K562 (cell line): ENCODE measurements at regions not wholly inside any gene's neighbourhood (a gene's known extent, or its start where the extent isn't known, plus 50 kb on each side); places are given as distances from the start of the nearest gene placed in this dataset.
A peak's percentile ranks its signal among the peaks of the same experiment; 100 is the strongest.

Experiments
- BMI1 ChIP-seq: fragments of 150-350 bp; IDR thresholded peaks from 2 replicates; pipeline ENCODE4 v1.6.1; 2014; ENCODE audit warnings: low read length
- CEBPB ChIP-seq: fragments of 450-650 bp; IDR thresholded peaks from 2 replicates; pipeline ENCODE4 v1.6.1; 2016; ENCODE audit warnings: missing genetic modification characterization, missing compliant biosample characterization
- EP300 ChIP-seq: IDR thresholded peaks from 2 replicates; pipeline ENCODE4 v1.6.1; 2012; ENCODE audit warnings: low read length, improper control_type of control experiment
- ETV5 ChIP-seq: sonication (generic); formaldehyde crosslinking; IDR thresholded peaks from 2 replicates; pipeline ENCODE4 v1.4.0; 2020; ENCODE audit warnings: low read depth, mild to moderate bottlenecking, missing genetic modification reagents
- MTF1 ChIP-seq: fragments of 250-450 bp; sonication (Bioruptor Pico); IDR thresholded peaks from 2 replicates; pipeline ENCODE4 v1.9.0; 2021; ENCODE audit warnings: moderate library complexity, mild to moderate bottlenecking, inconsistent platforms, borderline replicate concordance
- NCOA2 ChIP-seq, 2 experiments: fragments of 450-650 bp; IDR thresholded peaks; 2 replicates each; pipeline ENCODE4 v1.6.1; 2018; ENCODE audit warnings: mild to moderate bottlenecking in 2 of 2, moderate library complexity in 1 of 2; ENCODE audit not compliant: partially characterized antibody in 2 of 2
- NR2C1 ChIP-seq, 2 experiments: fragments of 450-650 bp; IDR thresholded peaks; 2 replicates each; pipeline ENCODE4 v1.6.1; 2017; ENCODE audit warnings: mild to moderate bottlenecking in 2 of 2, antibody characterized with exemption in 1 of 2, inconsistent platforms in 1 of 2, missing compliant biosample characterization in 1 of 2, missing genetic modification characterization in 1 of 2
- XRCC3 ChIP-seq: fragments of 450-650 bp; IDR thresholded peaks from 2 replicates; pipeline ENCODE4 v1.6.1; 2017; ENCODE audit warnings: mild to moderate bottlenecking, moderate library complexity
- ZNF197 ChIP-seq: fragments of 200-800 bp; sonication (Bioruptor generic); IDR thresholded peaks from 2 replicates; pipeline ENCODE4 v1.6.1; 2016; ENCODE audit warnings: low read depth, missing genetic modification characterization, missing compliant biosample characterization
- ZNF551 ChIP-seq: fragments of 250-450 bp; sonication (Bioruptor Pico); IDR thresholded peaks from 2 replicates; pipeline ENCODE4 v1.5.0; 2021; ENCODE audit warnings: mild to moderate bottlenecking, moderate library complexity
- ZNF668 ChIP-seq: fragments of 250-450 bp; sonication (Bioruptor Pico); IDR thresholded peaks from 2 replicates; pipeline ENCODE4 v1.8.0; 2022; ENCODE audit warnings: mild to moderate bottlenecking, inconsistent platforms
- TF ChIP-seq, protein P1 (sequence below), 3 experiments: fragments of 200-800 bp in 1 of 3; fragments of 250-450 bp in 1 of 3; fragments of 450-650 bp in 1 of 3; sonication (Bioruptor Pico) in 1 of 3; sonication (Bioruptor generic) in 1 of 3; formaldehyde crosslinking in 1 of 3; IDR thresholded peaks; 2 replicates each; pipeline versions ENCODE4 v1.6.1 to v1.8.0; 2016 to 2022; ENCODE audit warnings: mild to moderate bottlenecking in 2 of 3, missing genetic modification characterization in 2 of 3, missing compliant biosample characterization in 1 of 3, moderate library complexity in 1 of 3
- TF ChIP-seq, protein P2 (sequence below), 2 experiments: fragments of 450-650 bp; conservative IDR thresholded peaks; 2 replicates each; pipeline ENCODE4 v1.6.1; 2017; ENCODE audit warnings: mild to moderate bottlenecking in 2 of 2, moderate library complexity in 2 of 2
- TF ChIP-seq, protein P3 (sequence below): fragments of 450-650 bp; formaldehyde crosslinking; IDR thresholded peaks from 2 replicates; pipeline ENCODE4 v1.4.0; 2022; ENCODE audit warnings: mild to moderate bottlenecking, moderate library complexity
- TF ChIP-seq, protein P4 (sequence below): fragments of 450-650 bp; formaldehyde crosslinking; IDR thresholded peaks from 2 replicates; pipeline ENCODE4 v1.4.0; 2020; ENCODE audit warnings: mild to moderate bottlenecking, moderate library complexity
- TF ChIP-seq, protein P5 (sequence below): fragments of 450-650 bp; conservative IDR thresholded peaks from 2 replicates; pipeline ENCODE4 v1.6.1; 2016; ENCODE audit warnings: missing genetic modification characterization, low read depth, mild to moderate bottlenecking, control low read depth, missing compliant biosample characterization

DNA sequence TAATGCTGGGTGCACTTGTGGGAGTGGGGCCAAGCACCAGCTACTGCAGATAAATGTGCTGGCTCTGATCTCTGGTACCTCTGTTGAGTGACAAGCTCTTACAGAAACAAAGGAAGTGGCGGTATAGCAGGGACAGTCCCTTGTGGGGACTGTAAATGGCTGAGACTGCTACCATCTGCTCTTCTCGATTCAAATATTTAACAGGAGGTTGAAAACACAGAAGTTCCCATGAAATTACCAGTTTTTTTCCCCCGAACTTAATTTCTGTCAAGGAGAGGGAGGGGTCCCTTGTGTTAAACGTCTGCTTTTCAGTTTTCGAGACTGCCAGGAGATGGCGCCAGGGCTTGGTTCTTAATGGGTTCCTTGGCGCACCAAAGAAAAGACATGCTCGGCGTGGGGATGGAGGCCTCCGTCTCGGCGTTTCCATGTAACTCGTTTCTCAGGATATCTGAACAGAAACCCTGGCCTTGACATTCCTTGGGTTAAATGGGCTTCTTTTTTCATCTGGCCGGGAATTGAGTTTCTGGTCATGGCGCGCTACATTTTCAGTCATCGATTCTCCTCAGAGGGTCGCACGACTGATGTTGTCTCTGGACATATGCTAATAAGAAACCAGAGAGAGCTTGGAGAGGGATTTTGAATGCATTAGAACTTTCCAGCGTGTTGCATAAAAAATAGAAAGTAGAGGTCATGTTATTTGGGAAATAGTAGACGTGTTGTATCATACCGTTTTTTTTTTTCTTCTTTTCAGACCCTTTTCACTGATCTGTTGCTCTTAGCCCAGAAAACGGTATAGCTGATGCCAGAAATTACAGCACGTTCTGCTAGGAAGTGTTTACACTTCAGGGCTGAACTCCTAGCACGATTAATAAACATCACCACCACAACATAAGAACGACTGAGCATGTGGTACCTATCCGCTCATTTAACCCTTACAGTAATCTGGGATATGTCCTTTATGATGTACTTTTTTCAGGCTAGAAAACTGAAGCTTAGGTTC is 64.0 kb downstream of the CARTPT start (continued):
- TF ChIP-seq, protein P1, sequence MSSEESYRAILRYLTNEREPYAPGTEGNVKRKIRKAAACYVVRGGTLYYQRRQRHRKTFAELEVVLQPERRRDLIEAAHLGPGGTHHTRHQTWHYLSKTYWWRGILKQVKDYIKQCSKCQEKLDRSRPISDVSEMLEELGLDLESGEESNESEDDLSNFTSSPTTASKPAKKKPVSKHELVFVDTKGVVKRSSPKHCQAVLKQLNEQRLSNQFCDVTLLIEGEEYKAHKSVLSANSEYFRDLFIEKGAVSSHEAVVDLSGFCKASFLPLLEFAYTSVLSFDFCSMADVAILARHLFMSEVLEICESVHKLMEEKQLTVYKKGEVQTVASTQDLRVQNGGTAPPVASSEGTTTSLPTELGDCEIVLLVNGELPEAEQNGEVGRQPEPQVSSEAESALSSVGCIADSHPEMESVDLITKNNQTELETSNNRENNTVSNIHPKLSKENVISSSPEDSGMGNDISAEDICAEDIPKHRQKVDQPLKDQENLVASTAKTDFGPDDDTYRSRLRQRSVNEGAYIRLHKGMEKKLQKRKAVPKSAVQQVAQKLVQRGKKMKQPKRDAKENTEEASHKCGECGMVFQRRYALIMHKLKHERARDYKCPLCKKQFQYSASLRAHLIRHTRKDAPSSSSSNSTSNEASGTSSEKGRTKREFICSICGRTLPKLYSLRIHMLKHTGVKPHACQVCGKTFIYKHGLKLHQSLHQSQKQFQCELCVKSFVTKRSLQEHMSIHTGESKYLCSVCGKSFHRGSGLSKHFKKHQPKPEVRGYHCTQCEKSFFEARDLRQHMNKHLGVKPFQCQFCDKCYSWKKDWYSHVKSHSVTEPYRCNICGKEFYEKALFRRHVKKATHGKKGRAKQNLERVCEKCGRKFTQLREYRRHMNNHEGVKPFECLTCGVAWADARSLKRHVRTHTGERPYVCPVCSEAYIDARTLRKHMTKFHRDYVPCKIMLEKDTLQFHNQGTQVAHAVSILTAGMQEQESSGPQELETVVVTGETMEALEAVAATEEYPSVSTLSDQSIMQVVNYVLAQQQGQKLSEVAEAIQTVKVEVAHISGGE (CRISPR knock-in tag; IDR thresholded peaks at IDR 0.05) = no peak
- TF ChIP-seq, protein P2, sequence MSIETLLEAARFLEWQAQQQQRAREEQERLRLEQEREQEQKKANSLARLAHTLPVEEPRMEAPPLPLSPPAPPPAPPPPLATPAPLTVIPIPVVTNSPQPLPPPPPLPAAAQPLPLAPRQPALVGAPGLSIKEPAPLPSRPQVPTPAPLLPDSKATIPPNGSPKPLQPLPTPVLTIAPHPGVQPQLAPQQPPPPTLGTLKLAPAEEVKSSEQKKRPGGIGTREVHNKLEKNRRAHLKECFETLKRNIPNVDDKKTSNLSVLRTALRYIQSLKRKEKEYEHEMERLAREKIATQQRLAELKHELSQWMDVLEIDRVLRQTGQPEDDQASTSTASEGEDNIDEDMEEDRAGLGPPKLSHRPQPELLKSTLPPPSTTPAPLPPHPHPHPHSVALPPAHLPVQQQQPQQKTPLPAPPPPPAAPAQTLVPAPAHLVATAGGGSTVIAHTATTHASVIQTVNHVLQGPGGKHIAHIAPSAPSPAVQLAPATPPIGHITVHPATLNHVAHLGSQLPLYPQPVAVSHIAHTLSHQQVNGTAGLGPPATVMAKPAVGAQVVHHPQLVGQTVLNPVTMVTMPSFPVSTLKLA (conservative IDR thresholded peaks at IDR 0.05) = no peak
- TF ChIP-seq NCOA2 (IDR thresholded peaks at IDR 0.05; ENCODE audit: partially characterized antibody in 2 of 2) = no peak
- no peak for TF ChIP-seq BMI1
- no peak for TF ChIP-seq EP300
- TF ChIP-seq ETV5 (CRISPR knock-in tag) = no peak
- no peak for TF ChIP-seq NR2C1 (IDR thresholded peaks at IDR 0.05)
- no peak for TF ChIP-seq NR2C1 (tag; IDR thresholded peaks at IDR 0.05)
- TF ChIP-seq ZNF668 = no peak
- TF ChIP-seq, protein P3, sequence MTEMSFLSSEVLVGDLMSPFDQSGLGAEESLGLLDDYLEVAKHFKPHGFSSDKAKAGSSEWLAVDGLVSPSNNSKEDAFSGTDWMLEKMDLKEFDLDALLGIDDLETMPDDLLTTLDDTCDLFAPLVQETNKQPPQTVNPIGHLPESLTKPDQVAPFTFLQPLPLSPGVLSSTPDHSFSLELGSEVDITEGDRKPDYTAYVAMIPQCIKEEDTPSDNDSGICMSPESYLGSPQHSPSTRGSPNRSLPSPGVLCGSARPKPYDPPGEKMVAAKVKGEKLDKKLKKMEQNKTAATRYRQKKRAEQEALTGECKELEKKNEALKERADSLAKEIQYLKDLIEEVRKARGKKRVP (CRISPR knock-in tag) = no peak
- no peak for TF ChIP-seq CEBPB (tag)
- TF ChIP-seq, protein P4, sequence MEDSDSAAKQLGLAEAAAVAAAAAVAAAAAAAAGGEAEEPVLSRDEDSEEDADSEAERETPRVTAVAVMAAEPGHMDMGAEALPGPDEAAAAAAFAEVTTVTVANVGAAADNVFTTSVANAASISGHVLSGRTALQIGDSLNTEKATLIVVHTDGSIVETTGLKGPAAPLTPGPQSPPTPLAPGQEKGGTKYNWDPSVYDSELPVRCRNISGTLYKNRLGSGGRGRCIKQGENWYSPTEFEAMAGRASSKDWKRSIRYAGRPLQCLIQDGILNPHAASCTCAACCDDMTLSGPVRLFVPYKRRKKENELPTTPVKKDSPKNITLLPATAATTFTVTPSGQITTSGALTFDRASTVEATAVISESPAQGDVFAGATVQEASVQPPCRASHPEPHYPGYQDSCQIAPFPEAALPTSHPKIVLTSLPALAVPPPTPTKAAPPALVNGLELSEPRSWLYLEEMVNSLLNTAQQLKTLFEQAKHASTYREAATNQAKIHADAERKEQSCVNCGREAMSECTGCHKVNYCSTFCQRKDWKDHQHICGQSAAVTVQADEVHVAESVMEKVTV (CRISPR knock-in tag) = peak; percentile 81
- TF ChIP-seq MTF1 = no peak
- TF ChIP-seq XRCC3 = no peak
- no peak for TF ChIP-seq ZNF551
- TF ChIP-seq ZNF197 = no peak
- TF ChIP-seq, protein P5, sequence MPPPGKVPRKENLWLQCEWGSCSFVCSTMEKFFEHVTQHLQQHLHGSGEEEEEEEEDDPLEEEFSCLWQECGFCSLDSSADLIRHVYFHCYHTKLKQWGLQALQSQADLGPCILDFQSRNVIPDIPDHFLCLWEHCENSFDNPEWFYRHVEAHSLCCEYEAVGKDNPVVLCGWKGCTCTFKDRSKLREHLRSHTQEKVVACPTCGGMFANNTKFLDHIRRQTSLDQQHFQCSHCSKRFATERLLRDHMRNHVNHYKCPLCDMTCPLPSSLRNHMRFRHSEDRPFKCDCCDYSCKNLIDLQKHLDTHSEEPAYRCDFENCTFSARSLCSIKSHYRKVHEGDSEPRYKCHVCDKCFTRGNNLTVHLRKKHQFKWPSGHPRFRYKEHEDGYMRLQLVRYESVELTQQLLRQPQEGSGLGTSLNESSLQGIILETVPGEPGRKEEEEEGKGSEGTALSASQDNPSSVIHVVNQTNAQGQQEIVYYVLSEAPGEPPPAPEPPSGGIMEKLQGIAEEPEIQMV (tag) = no peak
